Fibroblast of mammary gland (primary cell): ENCODE measurements at regions not wholly inside any gene's neighbourhood (a gene's known extent, or its start where the extent isn't known, plus 50 kb on each side); places are given as distances from the start of the nearest gene placed in this dataset.

Source experiments
- DNase-seq: peaks from one replicate; pipeline ENCODE4 v3.0.0-alpha.2; 2010; ENCODE audit warnings: low read depth
- H3K4me3 ChIP-seq: 2 replicates; pipeline ENCODE4 v1.5.1; 2011; ENCODE audit warnings: low read depth, mild to moderate bottlenecking, low read length, moderate library complexity; ENCODE audit not compliant: control insufficient read depth
- TF ChIP-seq, protein P1 (sequence below): conservative IDR thresholded peaks from 2 replicates; pipeline ENCODE4 v1.5.1; 2011; ENCODE audit warnings: low read depth, low read length, inconsistent platforms; ENCODE audit not compliant: control insufficient read depth, insufficient read depth

DNA sequence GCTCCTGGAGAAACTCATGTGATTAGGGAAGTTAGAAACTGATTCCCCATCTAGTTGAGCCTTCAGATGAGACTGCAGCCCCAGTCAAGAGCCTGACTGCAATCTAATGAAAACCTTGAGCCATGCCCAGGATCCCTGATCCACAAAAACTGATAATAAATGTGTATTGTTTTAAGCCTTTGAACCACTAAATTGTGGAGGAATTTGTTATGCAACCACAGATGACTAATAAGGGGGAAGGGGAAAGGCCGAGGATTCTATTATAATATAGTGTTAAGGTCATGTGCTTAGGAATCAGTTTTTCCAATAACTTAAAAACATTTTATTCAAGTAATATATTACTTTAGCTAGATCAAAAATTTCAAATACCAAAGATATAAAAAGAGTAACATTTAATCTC, 52.8 kb upstream of the USP25 start:
- DNase-seq: peak; percentile 41
- no peak overlapping the region for H3K4me3 ChIP-seq
- TF ChIP-seq, protein P1, sequence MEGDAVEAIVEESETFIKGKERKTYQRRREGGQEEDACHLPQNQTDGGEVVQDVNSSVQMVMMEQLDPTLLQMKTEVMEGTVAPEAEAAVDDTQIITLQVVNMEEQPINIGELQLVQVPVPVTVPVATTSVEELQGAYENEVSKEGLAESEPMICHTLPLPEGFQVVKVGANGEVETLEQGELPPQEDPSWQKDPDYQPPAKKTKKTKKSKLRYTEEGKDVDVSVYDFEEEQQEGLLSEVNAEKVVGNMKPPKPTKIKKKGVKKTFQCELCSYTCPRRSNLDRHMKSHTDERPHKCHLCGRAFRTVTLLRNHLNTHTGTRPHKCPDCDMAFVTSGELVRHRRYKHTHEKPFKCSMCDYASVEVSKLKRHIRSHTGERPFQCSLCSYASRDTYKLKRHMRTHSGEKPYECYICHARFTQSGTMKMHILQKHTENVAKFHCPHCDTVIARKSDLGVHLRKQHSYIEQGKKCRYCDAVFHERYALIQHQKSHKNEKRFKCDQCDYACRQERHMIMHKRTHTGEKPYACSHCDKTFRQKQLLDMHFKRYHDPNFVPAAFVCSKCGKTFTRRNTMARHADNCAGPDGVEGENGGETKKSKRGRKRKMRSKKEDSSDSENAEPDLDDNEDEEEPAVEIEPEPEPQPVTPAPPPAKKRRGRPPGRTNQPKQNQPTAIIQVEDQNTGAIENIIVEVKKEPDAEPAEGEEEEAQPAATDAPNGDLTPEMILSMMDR: no peak

DNA sequence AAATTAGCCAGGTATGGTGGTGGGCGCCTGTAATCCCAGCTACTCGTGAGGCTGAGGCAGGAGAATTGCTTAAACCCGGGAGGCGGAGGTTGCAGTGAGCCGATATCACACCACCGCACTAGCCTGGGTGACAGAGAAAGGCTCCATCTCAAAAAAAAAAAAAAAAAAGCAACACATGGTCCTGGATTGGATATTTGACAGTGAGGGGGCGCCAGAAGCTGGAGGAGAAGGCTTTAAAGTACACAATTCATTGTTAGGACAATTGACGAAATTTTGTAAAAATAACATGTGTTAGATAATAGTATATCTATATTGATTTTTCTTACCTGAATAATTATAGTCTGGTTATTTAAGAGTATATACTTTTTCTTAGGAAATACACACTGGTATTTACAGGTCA, 50.2 kb upstream of the USP25 start:
- H3K4me3 ChIP-seq: no peak overlapping the region
- TF ChIP-seq, protein P1: no peak
- no peak for DNase-seq
